ENCODE measurements at regions not wholly inside any gene's neighbourhood (a gene's known extent, or its start where the extent isn't known, plus 50 kb on each side); places are given as distances from the start of the nearest gene placed in this dataset.
"Not testable (repeated sequence)": the region's sequence is repeated elsewhere in the genome, so short reads cannot be mapped to it uniquely, and the experiment has no call there.

- no peak for TF ChIP-seq CTCF (IDR thresholded peaks at IDR 0.05; ENCODE audit: low read depth, low read length)
- H3K9me3 ChIP-seq (ENCODE audit: low read depth) = no peaks in the 10 kb centered on the region
Observed at GRCh38 chr12:31819427-31819826, 90.6 kb upstream of the AMN1 start.

DNA sequence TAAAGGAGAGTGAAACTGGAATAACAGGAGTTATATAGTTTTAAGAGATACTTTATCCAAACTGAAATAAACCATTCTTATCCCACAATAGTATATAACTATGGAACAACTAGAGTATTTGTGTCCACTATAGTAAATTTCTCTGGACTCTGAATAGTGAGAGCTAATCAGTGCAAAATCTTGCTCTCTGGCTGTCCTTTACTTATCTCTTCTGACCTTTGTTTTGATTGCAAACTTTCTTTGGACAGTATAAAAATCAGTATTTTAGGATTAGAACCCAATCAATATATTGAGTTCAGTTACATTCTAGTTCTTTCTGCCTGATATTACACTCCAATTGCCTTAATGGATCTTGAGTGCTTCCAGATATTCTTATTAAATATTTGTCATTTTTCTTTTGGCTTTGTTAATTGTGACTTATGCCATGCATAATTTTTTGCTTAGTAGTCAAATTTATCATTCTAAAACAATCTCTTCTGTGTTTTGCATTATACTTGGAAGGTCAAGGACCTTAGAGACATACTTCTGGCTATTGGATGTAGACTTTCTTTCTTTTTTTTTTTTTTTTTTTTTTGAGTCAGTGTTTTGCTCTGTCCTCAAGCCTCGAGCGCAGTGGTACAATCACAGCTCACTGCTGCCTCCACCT is 89.9 kb upstream of the AMN1 start:
- H3K27ac ChIP-seq = no peak overlapping the region
- no peak for TF ChIP-seq CTCF (IDR thresholded peaks at IDR 0.05; ENCODE audit: low read depth, low read length)

More at GRCh38 chr12:31819427-31819826, 90.6 kb upstream of the AMN1 start:
- Histone ChIP-seq H3K27me3 (no peaks in the 10 kb centered on the region), H3K27ac (no peak overlapping the region), H3K4me1 (ENCODE audit: low read depth) (no peaks in the 10 kb centered on the region), H3K36me3 (no peaks in the 10 kb centered on the region), H3K4me3 (no peak overlapping the region)
- DNase-seq (ENCODE audit: low read depth in 1 of 2, low spot score in 1 of 2) = no peak

GRCh38 chr12:31817120-31817519 is 88.3 kb upstream of the AMN1 start:
- DNase-seq (ENCODE audit: low read depth in 1 of 2, low spot score in 1 of 2) = no peak
- no peak overlapping the region for H3K4me3 ChIP-seq
- H3K4me1 ChIP-seq (ENCODE audit: low read depth) = no peaks in the 10 kb centered on the region
- no peak overlapping the region for H3K27ac ChIP-seq
- no peaks in the 10 kb centered on the region for H3K27me3 ChIP-seq
- H3K9me3 ChIP-seq (ENCODE audit: low read depth) = no peaks in the 10 kb centered on the region
- TF ChIP-seq CTCF (IDR thresholded peaks at IDR 0.05; ENCODE audit: low read depth, low read length) = no peak
- H3K36me3 ChIP-seq = no peaks in the 10 kb centered on the region

More for the DNA sequence above, 89.9 kb upstream of the AMN1 start:
- H3K4me3 ChIP-seq = no peak overlapping the region
- no peaks in the 10 kb centered on the region for H3K9me3 ChIP-seq (ENCODE audit: low read depth)
- no peaks in the 10 kb centered on the region for H3K4me1 ChIP-seq (ENCODE audit: low read depth)
- no peak for DNase-seq (ENCODE audit: low read depth in 1 of 2, low spot score in 1 of 2)
- H3K36me3 ChIP-seq = no peaks in the 10 kb centered on the region
- H3K27me3 ChIP-seq = no peaks in the 10 kb centered on the region

DNA sequence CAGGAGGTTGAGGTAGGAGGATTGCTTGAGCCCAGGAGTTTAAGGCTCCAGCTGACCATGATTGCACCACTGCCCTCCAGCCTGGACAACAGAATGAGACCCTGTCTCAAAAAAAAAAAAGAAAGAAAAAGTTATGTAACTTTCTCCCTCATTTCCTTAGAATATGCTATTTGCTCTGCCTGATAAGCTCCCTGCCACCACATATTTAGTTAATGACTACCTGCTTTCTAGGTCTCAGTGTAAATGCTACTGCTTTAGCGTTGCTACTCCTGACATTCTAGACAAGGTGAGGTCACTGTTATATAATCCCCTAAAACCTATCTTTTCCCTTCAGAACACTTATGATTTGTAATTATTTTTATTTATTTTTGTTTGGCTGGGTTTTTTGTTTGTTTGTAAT is 86.3 kb upstream of the AMN1 start:
- Histone ChIP-seq H3K4me1 (ENCODE audit: low read depth) (no peaks in the 10 kb centered on the region), H3K9me3 (ENCODE audit: low read depth) (no peaks in the 10 kb centered on the region), H3K27me3 (no peaks in the 10 kb centered on the region), H3K36me3 (no peaks in the 10 kb centered on the region), H3K27ac (no peak overlapping the region), H3K4me3 (no peak overlapping the region)
- no peak for DNase-seq (ENCODE audit: low read depth in 1 of 2, low spot score in 1 of 2)
- no peak for TF ChIP-seq CTCF (IDR thresholded peaks at IDR 0.05; ENCODE audit: low read depth, low read length)

DNA sequence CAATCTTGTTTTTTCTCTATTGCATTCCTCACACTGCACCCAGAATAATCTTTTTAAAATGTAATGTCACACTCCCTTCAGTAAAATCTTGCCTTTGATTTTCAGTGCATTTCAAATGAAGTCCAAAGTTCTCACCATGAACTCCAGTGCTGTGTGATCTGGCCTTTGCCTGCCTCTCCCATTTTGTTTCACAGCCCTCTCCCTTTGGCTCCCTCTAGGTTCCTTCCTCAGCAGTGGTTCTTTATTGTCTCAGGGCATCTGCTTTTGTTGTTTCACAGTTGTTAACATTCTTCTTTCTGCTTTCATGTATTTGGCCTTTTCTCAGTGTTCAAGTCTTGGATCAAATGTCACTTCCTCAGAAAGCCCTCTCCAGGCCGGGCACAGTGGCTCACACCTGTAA is 84.5 kb upstream of the AMN1 start:
- no peaks in the 10 kb centered on the region for H3K27me3 ChIP-seq
- H3K4me3 ChIP-seq = no peak overlapping the region
- no peak overlapping the region for H3K27ac ChIP-seq
- no peaks in the 10 kb centered on the region for H3K9me3 ChIP-seq (ENCODE audit: low read depth)
- no peaks in the 10 kb centered on the region for H3K36me3 ChIP-seq
- no peaks in the 10 kb centered on the region for H3K4me1 ChIP-seq (ENCODE audit: low read depth)
- DNase-seq (ENCODE audit: low read depth in 1 of 2, low spot score in 1 of 2) = peak in 1 of 2 donors; percentile 21
- peak; percentile 18 for TF ChIP-seq CTCF (IDR thresholded peaks at IDR 0.05; ENCODE audit: low read depth, low read length)

DNA sequence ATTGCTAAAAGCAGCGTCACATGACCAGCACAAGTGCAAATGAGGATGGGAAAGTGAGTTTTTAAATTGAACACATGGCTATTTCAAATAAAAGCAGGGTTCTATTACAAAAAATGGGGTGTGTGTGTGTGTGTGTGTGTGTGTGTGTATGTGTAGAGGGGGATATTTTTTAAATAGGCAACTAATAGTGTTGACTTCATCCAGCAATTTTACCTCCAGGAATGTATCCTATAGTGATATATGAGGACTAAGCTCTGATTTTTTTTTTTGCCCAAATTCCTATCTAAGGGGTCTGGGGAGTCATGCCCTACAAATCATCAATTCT is 78.9 kb upstream of the AMN1 start:
- no peak overlapping the region for H3K4me3 ChIP-seq
- no peak for TF ChIP-seq CTCF (IDR thresholded peaks at IDR 0.05; ENCODE audit: low read depth, low read length)
- DNase-seq (ENCODE audit: low read depth in 1 of 2, low spot score in 1 of 2) = no peak

DNA sequence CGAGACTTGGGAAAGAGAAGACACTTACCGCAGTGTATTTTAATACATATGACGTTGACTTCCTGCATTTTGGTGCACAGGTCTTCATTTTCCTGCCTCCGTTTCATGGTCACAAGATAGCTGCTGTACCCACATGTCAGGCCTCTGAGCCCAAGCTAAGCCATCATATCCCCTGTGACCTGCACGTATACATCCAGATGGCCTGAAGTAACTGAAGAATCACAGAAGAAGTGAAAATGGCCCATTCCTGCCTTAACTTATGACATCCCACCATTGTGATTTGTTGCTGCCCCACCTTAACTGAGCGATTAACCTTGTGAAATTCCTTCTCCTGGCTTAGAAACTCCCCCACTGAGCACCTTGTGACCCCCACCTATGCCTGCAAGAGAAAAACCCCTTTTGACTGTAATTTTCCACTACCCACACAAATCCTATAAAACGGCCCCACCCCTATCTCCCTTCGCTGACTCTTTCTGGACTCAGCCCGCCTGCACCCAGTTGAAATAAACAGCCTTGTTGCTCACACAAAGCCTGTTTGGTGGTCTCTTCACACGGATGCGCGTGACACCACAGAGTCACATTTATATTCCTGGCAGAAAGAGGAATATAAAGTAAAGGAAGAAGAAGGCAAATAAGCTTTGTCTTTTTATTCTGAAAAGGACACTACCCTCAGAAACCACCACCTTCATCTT is 78.4 kb upstream of the AMN1 start:
- DNase-seq (ENCODE audit: low read depth in 1 of 2, low spot score in 1 of 2); H3K4me3 ChIP-seq; H3K27ac ChIP-seq: not testable (repeated sequence)

More for the DNA sequence above, 78.9 kb upstream of the AMN1 start:
- no peaks in the 10 kb centered on the region for H3K9me3 ChIP-seq (ENCODE audit: low read depth)
- no peaks in the 10 kb centered on the region for H3K4me1 ChIP-seq (ENCODE audit: low read depth)
- no peaks in the 10 kb centered on the region for H3K27me3 ChIP-seq
- H3K27ac ChIP-seq = no peak overlapping the region
- H3K36me3 ChIP-seq = no peaks in the 10 kb centered on the region

GRCh38 chr12:31805681-31806080 is 76.9 kb upstream of the AMN1 start:
- not testable (repeated sequence) for H3K4me3 ChIP-seq; DNase-seq (ENCODE audit: low read depth in 1 of 2, low spot score in 1 of 2); H3K9me3 ChIP-seq (ENCODE audit: low read depth); H3K27me3 ChIP-seq; H3K4me1 ChIP-seq (ENCODE audit: low read depth); H3K36me3 ChIP-seq; H3K27ac ChIP-seq

More for the DNA sequence above, 78.4 kb upstream of the AMN1 start:
- H3K9me3 ChIP-seq (ENCODE audit: low read depth); H3K36me3 ChIP-seq; H3K4me1 ChIP-seq (ENCODE audit: low read depth); H3K27me3 ChIP-seq: not testable (repeated sequence)

Measured in cardiac muscle cell (in vitro differentiated cells and primary cell).